H9 (cell line): ENCODE measurements at regions not wholly inside any gene's neighbourhood (a gene's known extent, or its start where the extent isn't known, plus 50 kb on each side); places are given as distances from the start of the nearest gene placed in this dataset.

Experiments
- DNase-seq: peaks from one replicate; pipeline ENCODE4 v3.0.0-alpha.2; 2017
- H2AFZ ChIP-seq: one replicate; pipeline ENCODE4 v1.6.1; 2013; ENCODE audit warnings: mild to moderate bottlenecking, low read length, control low read depth, moderate library complexity
- H2AK5ac ChIP-seq: 2 replicates; pipeline ENCODE4 v1.6.1; 2013; ENCODE audit warnings: low read length, control low read depth, mixed read lengths; ENCODE audit not compliant: insufficient read length
- H2BK120ac ChIP-seq: one replicate; pipeline ENCODE4 v1.6.1; 2013; ENCODE audit warnings: low read depth, mild to moderate bottlenecking, low read length, control low read depth, inconsistent platforms; ENCODE audit not compliant: poor library complexity, severe bottlenecking
- H2BK12ac ChIP-seq: 2 replicates; pipeline ENCODE4 v1.6.1; 2013; ENCODE audit warnings: low read length, control low read depth, mixed read lengths, low read depth; ENCODE audit not compliant: insufficient read length
- H2BK15ac ChIP-seq: 2 replicates; pipeline ENCODE4 v1.6.1; 2013; ENCODE audit warnings: low read depth, low read length, control low read depth
- H2BK20ac ChIP-seq: one replicate; pipeline ENCODE4 v1.6.1; 2013; ENCODE audit warnings: low read depth, mild to moderate bottlenecking, low read length, control low read depth, inconsistent platforms; ENCODE audit not compliant: poor library complexity, severe bottlenecking
- H2BK5ac ChIP-seq: 2 replicates; pipeline ENCODE4 v1.6.1; 2013; ENCODE audit warnings: low read length, control low read depth, mixed read lengths; ENCODE audit not compliant: insufficient read length
- H3K14ac ChIP-seq: 2 replicates; pipeline ENCODE4 v1.6.1; 2013; ENCODE audit warnings: low read length, control low read depth; ENCODE audit not compliant: insufficient read depth
- H3K18ac ChIP-seq: 2 replicates; pipeline ENCODE4 v1.6.1; 2013; ENCODE audit warnings: low read depth, mild to moderate bottlenecking, mixed read lengths, low read length, control low read depth; ENCODE audit not compliant: insufficient read length
- H3K23ac ChIP-seq: 2 replicates; pipeline ENCODE4 v1.6.1; 2013; ENCODE audit warnings: low read length, control low read depth, mixed read lengths, low read depth; ENCODE audit not compliant: insufficient read length
- H3K23me2 ChIP-seq: 2 replicates; pipeline ENCODE4 v1.6.1; 2013; ENCODE audit warnings: low read depth, mild to moderate bottlenecking, mixed read lengths, low read length, control low read depth; ENCODE audit not compliant: insufficient read length, poor library complexity, severe bottlenecking
- H3K27ac ChIP-seq: 2 replicates; pipeline ENCODE4 v1.5.1; 2013; ENCODE audit warnings: low read length, control low read depth, mixed read lengths, low read depth; ENCODE audit not compliant: insufficient read length
- H3K27me3 ChIP-seq: 2 replicates; pipeline ENCODE4 v1.6.1; 2013; ENCODE audit warnings: low read length, control low read depth, inconsistent platforms; ENCODE audit not compliant: insufficient read depth
- H3K4ac ChIP-seq: 2 replicates; pipeline ENCODE4 v1.6.1; 2013; ENCODE audit warnings: low read depth, mild to moderate bottlenecking, control low read depth, inconsistent platforms, low read length, moderate library complexity
- H3K4me1 ChIP-seq: 2 replicates; pipeline ENCODE4 v1.6.1; 2013; ENCODE audit warnings: low read length, control low read depth, inconsistent platforms; ENCODE audit not compliant: insufficient read depth
- H3K4me2 ChIP-seq: 2 replicates; pipeline ENCODE4 v1.6.1; 2013; ENCODE audit warnings: low read length, control low read depth, mixed read lengths; ENCODE audit not compliant: insufficient read length, insufficient read depth
- H3K56ac ChIP-seq: 2 replicates; pipeline ENCODE4 v1.6.1; 2013; ENCODE audit warnings: low read depth, mild to moderate bottlenecking, mixed read lengths, low read length, control low read depth; ENCODE audit not compliant: insufficient read length
- H3K79me1 ChIP-seq: 2 replicates; pipeline ENCODE4 v1.6.1; 2013; ENCODE audit warnings: low read depth, mild to moderate bottlenecking, moderate library complexity, low read length, control low read depth, inconsistent platforms; ENCODE audit not compliant: insufficient read depth, poor library complexity, severe bottlenecking
- H3K79me2 ChIP-seq: 2 replicates; pipeline ENCODE4 v1.6.1; 2013; ENCODE audit warnings: low read length, control low read depth, inconsistent platforms; ENCODE audit not compliant: insufficient read depth
- H3K9ac ChIP-seq: 2 replicates; pipeline ENCODE4 v1.6.1; 2013; ENCODE audit warnings: low read length, control low read depth, mixed read lengths; ENCODE audit not compliant: insufficient read length; ENCODE audit errors: extremely low read depth
- H3K9me3 ChIP-seq: one replicate; pipeline ENCODE4 v1.6.1; 2013; ENCODE audit warnings: low read depth, low read length, inconsistent platforms; ENCODE audit not compliant: control insufficient read depth
- H3T11ph ChIP-seq: one replicate; pipeline ENCODE4 v1.6.1; 2013; ENCODE audit warnings: mild to moderate bottlenecking, low read length, control low read depth, inconsistent platforms
- H4K20me1 ChIP-seq: one replicate; pipeline ENCODE4 v1.6.1; 2013; ENCODE audit not compliant: control insufficient read depth, insufficient read length, insufficient read depth
- H4K5ac ChIP-seq: 2 replicates; pipeline ENCODE4 v1.6.1; 2013; ENCODE audit warnings: low read depth, mild to moderate bottlenecking, mixed read lengths, low read length, control low read depth; ENCODE audit not compliant: insufficient read length
- H4K8ac ChIP-seq: replicated peaks from 2 replicates; pipeline ENCODE4 v1.6.1; 2013; ENCODE audit warnings: low read length, control low read depth, mixed read lengths, low read depth; ENCODE audit not compliant: insufficient read length
- H4K91ac ChIP-seq: 2 replicates; pipeline ENCODE4 v1.6.1; 2013; ENCODE audit warnings: low read depth, mild to moderate bottlenecking, moderate library complexity, mixed read lengths, low read length, control low read depth; ENCODE audit not compliant: insufficient read length
- H3K27ac Mint-ChIP-seq, 3 experiments: 2 replicates in 2 of 3; 3 replicates in 1 of 3; pipeline ENCODE4 v1.8.0; 2020 to 2021; ENCODE audit warnings: mixed read lengths in 3 of 3, mild to moderate bottlenecking in 1 of 3, moderate library complexity in 1 of 3
- H3K27me3 Mint-ChIP-seq: 2 replicates; pipeline ENCODE4 v1.8.0; 2021; ENCODE audit warnings: low read depth, mild to moderate bottlenecking, moderate library complexity, mixed read lengths
- H3K36me3 Mint-ChIP-seq, 3 experiments: 2 replicates in 2 of 3; 3 replicates in 1 of 3; pipeline ENCODE4 v1.8.0; 2020 to 2021; ENCODE audit warnings: low read depth in 3 of 3, mixed read lengths in 3 of 3; ENCODE audit not compliant: insufficient read depth in 1 of 3
- H3K4me1 Mint-ChIP-seq, 2 experiments: 2 replicates each; pipeline ENCODE4 v1.8.0; 2020; ENCODE audit warnings: mixed read lengths in 2 of 2
- H3K4me3 Mint-ChIP-seq, 2 experiments: 2 replicates in 1 of 2; 3 replicates in 1 of 2; pipeline ENCODE4 v1.8.0; 2020 to 2021; ENCODE audit warnings: mild to moderate bottlenecking in 2 of 2, mixed read lengths in 2 of 2, moderate library complexity in 1 of 2
- H3K9me3 Mint-ChIP-seq, 2 experiments: 2 replicates in 1 of 2; 3 replicates in 1 of 2; pipeline ENCODE4 v1.8.0; 2020; ENCODE audit warnings: mild to moderate bottlenecking in 2 of 2, mixed read lengths in 2 of 2, moderate library complexity in 1 of 2
- CTCF ChIP-seq: fragments of 200-600 bp; sonication (generic); conservative IDR thresholded peaks from 3 replicates; pipeline ENCODE4 v1.8.0; 2021; ENCODE audit warnings: antibody characterized with exemption, mild to moderate bottlenecking
- WGBS: extraction: QIAGEN DNeasy Blood & Tissue Kit; methylation state at CpG from one replicate; pipeline ENCODE4 v1.1.7; 2013; ENCODE audit warnings: missing lambda C conversion rate, low lambda C conversion rate, mixed read lengths; ENCODE audit not compliant: insufficient read length; ENCODE audit errors: extremely low coverage; 5-methylcytosine and 5-hydroxymethylcytosine counted together

- Histone ChIP-seq H4K5ac (no peak overlapping the region), H3K4me1 (no peaks in the 10 kb centered on the region), H3K9ac (no peak overlapping the region), H3K9me3 (no peaks in the 10 kb centered on the region), H3K56ac (no peak overlapping the region), H3K14ac (no peak overlapping the region), H3K23me2 (no peaks in the 10 kb centered on the region), H3T11ph (no peak overlapping the region), H3K27me3 (no peaks in the 10 kb centered on the region; the same call in 1 of the 2 replicates), H4K8ac (no peak overlapping the region), H2BK15ac (no peak overlapping the region), H3K23ac (no peak overlapping the region), H2BK12ac (no peak overlapping the region), H3K79me2 (no peaks in the 10 kb centered on the region), H2BK5ac (no peak overlapping the region), H4K20me1 (no peaks in the 10 kb centered on the region), H3K79me1 (no peaks in the 10 kb centered on the region), H3K4me2 (no peak overlapping the region), H2AFZ (no peak overlapping the region), H3K27ac (no peak overlapping the region), H3K18ac (no peak overlapping the region), H4K91ac (no peak overlapping the region), H2AK5ac (no peak overlapping the region), H3K4ac (no peak overlapping the region), H2BK120ac (no peak overlapping the region), H2BK20ac (no peak overlapping the region)
- H3K36me3 Mint-ChIP-seq: no peaks in the 10 kb centered on the region
- no CpG with 5 or more reads among the region's 1 CpG for WGBS
- H3K9me3 Mint-ChIP-seq: no peaks in the 10 kb centered on the region
- no peak for DNase-seq
- no peak overlapping the region for H3K27ac Mint-ChIP-seq
- TF ChIP-seq CTCF: no peak
- no peaks in the 10 kb centered on the region for H3K4me1 Mint-ChIP-seq
- peaks cover 20% of the 10 kb centered on the region for H3K27me3 Mint-ChIP-seq
- no peak overlapping the region for H3K4me3 Mint-ChIP-seq
Measured at GRCh38 chr12:131499864-131500190, 211.1 kb upstream of the SFSWAP start.
